Gastroesophageal sphincter (tissue), 4 donors: ENCODE measurements at regions not wholly inside any gene's neighbourhood (a gene's known extent, or its start where the extent isn't known, plus 50 kb on each side); places are given as distances from the start of the nearest gene placed in this dataset.

Experiments used
- ATAC-seq: fragments of 150-250 bp; one replicate; pipeline ENCODE4 v1.9.1; 2016; ENCODE audit warnings: mild to moderate bottlenecking, moderate library complexity
- H3K27ac ChIP-seq, 4 donors: fragments of 200-600 bp; sonication (generic) in 3 of 4; 1 replicate in 3 of 4; 2 replicates in 1 of 4; pipeline ENCODE4 v1.5.1; 2016 to 2019
- H3K27me3 ChIP-seq: fragments of 200-600 bp; sonication (generic); one replicate; pipeline ENCODE4 v1.5.1; 2019
- H3K36me3 ChIP-seq, 2 donors: fragments of 200-600 bp; sonication (generic); one replicate each; pipeline ENCODE4 v1.5.1; 2019; ENCODE audit warnings: control low read depth in 1 of 2
- H3K4me1 ChIP-seq, 3 donors: fragments of 200-600 bp; sonication (generic); 1 replicate in 2 of 3; 2 replicates in 1 of 3; pipeline ENCODE4 v1.5.1; 2016 to 2019; ENCODE audit warnings: control low read depth in 2 of 3
- H3K4me3 ChIP-seq, 2 donors: fragments of 200-600 bp; sonication (generic); one replicate each; pipeline ENCODE4 v1.5.1; 2019; ENCODE audit warnings: mild to moderate bottlenecking in 1 of 2, moderate library complexity in 1 of 2
- H3K9me3 ChIP-seq, 3 donors: fragments of 200-600 bp; sonication (generic); one replicate each; pipeline ENCODE4 v1.5.1; 2017 to 2019; ENCODE audit warnings: control low read depth in 2 of 3
- EP300 ChIP-seq: sonication (generic); formaldehyde crosslinking; IDR thresholded peaks from one replicate; pipeline ENCODE4 v1.6.1; 2017; ENCODE audit warnings: antibody characterized with exemption, mild to moderate bottlenecking
- POLR2A ChIP-seq, 2 donors: fragments of 450-650 bp; IDR thresholded peaks; one replicate each; pipeline ENCODE4 v1.6.1; 2017; ENCODE audit warnings: antibody characterized with exemption in 2 of 2, mild to moderate bottlenecking in 2 of 2, moderate library complexity in 1 of 2
- POLR2AphosphoS5 ChIP-seq: sonication (generic); formaldehyde crosslinking; IDR thresholded peaks from one replicate; pipeline ENCODE4 v1.6.1; 2017; ENCODE audit warnings: antibody characterized with exemption
- WGBS, 2 donors: methylation state at CpG; one replicate each; pipeline ENCODE4 v1.1.5; 2018; ENCODE audit warnings: low coverage in 1 of 2; 5-methylcytosine and 5-hydroxymethylcytosine counted together
- TF ChIP-seq, protein P1 (sequence below), 4 experiments: fragments of 200-600 bp in 2 of 4; fragments of 450-650 bp in 2 of 4; sonication (generic) in 1 of 4; IDR thresholded peaks; one replicate each; pipeline ENCODE4 v1.5.1; 2017 to 2019; ENCODE audit warnings: antibody characterized with exemption in 4 of 4, mild to moderate bottlenecking in 2 of 4, moderate library complexity in 2 of 4

DNA sequence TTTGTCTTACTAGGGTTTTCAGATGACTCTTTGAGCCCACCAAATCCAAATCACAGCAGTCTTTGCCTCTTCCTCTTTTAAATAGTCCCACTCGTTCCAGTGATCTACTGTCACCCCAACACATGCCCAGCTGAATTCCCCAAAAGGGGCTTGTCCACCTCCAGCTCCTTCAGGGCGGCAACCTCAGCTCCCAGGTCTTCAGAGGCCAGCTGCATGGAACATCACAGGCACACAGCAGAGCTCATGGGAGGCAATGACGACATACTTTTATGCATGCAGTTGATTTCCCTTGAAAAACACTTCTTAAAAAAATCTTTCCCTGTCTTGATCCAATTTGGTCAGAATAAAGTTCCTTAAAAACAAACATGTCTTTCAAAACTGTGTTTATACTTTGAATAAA is 244.3 kb upstream of the NR2F2 start:
- H3K36me3 ChIP-seq = no peaks in the 10 kb centered on the region
- no peak overlapping the region for H3K4me3 ChIP-seq
- peaks cover 0 to 27% (median 0%) of the 10 kb centered on the region in 3 donors for H3K4me1 ChIP-seq
- no peak overlapping the region for H3K27ac ChIP-seq
- TF ChIP-seq POLR2A (IDR thresholded peaks at IDR 0.05) = no peak
- TF ChIP-seq, protein P1, sequence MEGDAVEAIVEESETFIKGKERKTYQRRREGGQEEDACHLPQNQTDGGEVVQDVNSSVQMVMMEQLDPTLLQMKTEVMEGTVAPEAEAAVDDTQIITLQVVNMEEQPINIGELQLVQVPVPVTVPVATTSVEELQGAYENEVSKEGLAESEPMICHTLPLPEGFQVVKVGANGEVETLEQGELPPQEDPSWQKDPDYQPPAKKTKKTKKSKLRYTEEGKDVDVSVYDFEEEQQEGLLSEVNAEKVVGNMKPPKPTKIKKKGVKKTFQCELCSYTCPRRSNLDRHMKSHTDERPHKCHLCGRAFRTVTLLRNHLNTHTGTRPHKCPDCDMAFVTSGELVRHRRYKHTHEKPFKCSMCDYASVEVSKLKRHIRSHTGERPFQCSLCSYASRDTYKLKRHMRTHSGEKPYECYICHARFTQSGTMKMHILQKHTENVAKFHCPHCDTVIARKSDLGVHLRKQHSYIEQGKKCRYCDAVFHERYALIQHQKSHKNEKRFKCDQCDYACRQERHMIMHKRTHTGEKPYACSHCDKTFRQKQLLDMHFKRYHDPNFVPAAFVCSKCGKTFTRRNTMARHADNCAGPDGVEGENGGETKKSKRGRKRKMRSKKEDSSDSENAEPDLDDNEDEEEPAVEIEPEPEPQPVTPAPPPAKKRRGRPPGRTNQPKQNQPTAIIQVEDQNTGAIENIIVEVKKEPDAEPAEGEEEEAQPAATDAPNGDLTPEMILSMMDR (IDR thresholded peaks at IDR 0.05) = no peak
- TF ChIP-seq EP300 = no peak
- no peak for TF ChIP-seq POLR2AphosphoS5
- no peaks in the 10 kb centered on the region for H3K9me3 ChIP-seq
- 0 to 62% methylated on average over 1 to 3 of the region's 3 CpGs for WGBS, 2 donors
- no peak for ATAC-seq
- no peaks in the 10 kb centered on the region for H3K27me3 ChIP-seq

DNA sequence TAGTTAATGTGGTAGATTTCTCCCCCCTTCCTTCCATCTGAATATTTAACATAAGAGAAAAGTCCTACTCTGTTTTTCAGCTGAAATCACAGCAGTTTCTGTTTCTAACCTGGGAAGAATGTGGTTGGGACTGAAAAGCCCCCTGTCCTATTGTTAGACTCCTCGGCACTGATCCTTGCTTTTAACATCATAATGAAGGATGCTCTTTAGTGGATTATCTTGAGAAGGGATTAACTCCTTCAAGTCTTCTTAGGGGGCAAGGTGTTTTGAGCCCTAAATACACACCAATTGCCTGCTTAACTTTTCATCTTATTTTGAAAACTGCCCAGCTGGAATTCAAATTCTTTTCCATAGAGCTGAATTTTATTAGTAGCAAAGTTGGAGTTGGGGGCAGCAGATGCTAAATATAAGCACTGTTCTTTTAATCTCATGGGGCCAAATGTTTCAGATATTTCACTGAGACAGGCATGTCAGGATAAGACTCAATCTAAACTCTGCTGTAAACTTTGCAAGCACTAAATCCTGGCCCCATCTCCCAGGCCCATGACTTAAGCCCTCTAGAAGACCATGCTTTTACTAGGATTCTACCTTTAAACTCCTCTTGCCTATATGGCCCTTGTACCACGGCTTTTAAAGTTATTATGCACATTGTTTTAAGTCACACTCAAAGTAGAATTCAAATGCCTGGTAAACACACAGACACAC is 243.2 kb upstream of the NR2F2 start:
- 12 to 25% methylated on average over 2 of the region's 2 CpGs for WGBS, 2 donors
- TF ChIP-seq, protein P1 (IDR thresholded peaks at IDR 0.05) = no peak
- TF ChIP-seq POLR2AphosphoS5 (no peak), POLR2A (IDR thresholded peaks at IDR 0.05) (no peak), EP300 (no peak)
- Histone ChIP-seq H3K27ac (peak overlapping the region in 2 of 4 donors; percentile 4 to 13), H3K36me3 (no peaks in the 10 kb centered on the region), H3K4me3 (no peak overlapping the region), H3K4me1 (peaks cover 0 to 27% (median 0%) of the 10 kb centered on the region in 3 donors), H3K9me3 (no peaks in the 10 kb centered on the region), H3K27me3 (no peaks in the 10 kb centered on the region)
- no peak for ATAC-seq

GRCh38 chr15:96088650-96089049 is 241.8 kb upstream of the NR2F2 start:
- Histone ChIP-seq H3K9me3 (no peaks in the 10 kb centered on the region), H3K27ac (peak overlapping the region; percentile 21 to 65 (median 52)), H3K4me1 (peaks cover 0 to 27% (median 0%) of the 10 kb centered on the region in 3 donors), H3K36me3 (no peaks in the 10 kb centered on the region), H3K27me3 (no peaks in the 10 kb centered on the region), H3K4me3 (peak overlapping the region in 1 of 2 donors; percentile 2)
- TF ChIP-seq POLR2AphosphoS5 (no peak), EP300 (no peak), POLR2A (IDR thresholded peaks at IDR 0.05) (no peak)
- TF ChIP-seq, protein P1 (IDR thresholded peaks at IDR 0.05) = no peak
- 25 to 27% methylated on average over 1 of the region's 1 CpG for WGBS, 2 donors
- no peak for ATAC-seq

DNA sequence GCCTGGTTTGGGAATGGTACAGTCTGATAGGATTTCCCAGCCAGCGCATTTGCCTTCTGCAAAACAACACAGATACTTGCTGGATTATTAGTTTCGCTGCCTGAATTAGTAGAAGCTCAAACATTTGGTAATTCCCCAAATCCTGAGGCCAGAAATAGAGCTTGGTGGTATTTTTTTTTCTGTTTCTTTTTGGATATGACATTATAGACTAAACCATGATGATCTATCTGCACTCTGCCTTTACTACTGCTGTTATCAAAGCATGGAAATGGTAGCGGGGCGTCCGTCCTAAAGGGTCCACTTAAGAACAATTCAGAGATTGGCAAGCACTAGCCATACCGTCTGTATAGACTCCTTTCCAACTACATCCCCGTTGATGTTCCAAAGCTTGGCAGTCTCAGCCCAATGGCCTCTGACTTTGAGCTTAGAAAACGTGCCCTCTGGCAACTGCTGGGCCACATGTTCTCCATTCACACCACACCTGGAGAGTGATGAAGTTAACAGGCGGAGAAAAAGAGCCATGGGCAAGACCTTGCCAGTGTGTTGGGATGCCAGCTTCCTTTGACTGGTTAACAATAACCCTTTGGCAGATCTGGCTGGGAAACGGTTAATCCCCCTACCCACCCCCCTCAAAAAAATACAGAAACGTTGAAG is 241.0 kb upstream of the NR2F2 start:
- ATAC-seq = no peak
- no peaks in the 10 kb centered on the region for H3K36me3 ChIP-seq
- peak overlapping the region in 1 of 4 donors; percentile 65 for H3K27ac ChIP-seq
- peaks cover 0 to 27% (median 0%) of the 10 kb centered on the region in 3 donors for H3K4me1 ChIP-seq
- no peak overlapping the region for H3K4me3 ChIP-seq
- TF ChIP-seq POLR2A (IDR thresholded peaks at IDR 0.05) = no peak
- no peak for TF ChIP-seq POLR2AphosphoS5
- TF ChIP-seq EP300 = no peak
- TF ChIP-seq, protein P1 (IDR thresholded peaks at IDR 0.05) = no peak
- 44 to 76% methylated on average over 2 to 10 of the region's 11 CpGs for WGBS, 2 donors
- no peaks in the 10 kb centered on the region for H3K27me3 ChIP-seq
- H3K9me3 ChIP-seq = no peaks in the 10 kb centered on the region

- Histone ChIP-seq H3K4me1 (peaks cover 0 to 24% (median 0%) of the 10 kb centered on the region in 3 donors), H3K4me3 (no peak overlapping the region), H3K27me3 (no peaks in the 10 kb centered on the region), H3K36me3 (no peaks in the 10 kb centered on the region), H3K9me3 (no peaks in the 10 kb centered on the region), H3K27ac (no peak overlapping the region)
- no peak for ATAC-seq
- WGBS, 2 donors = 13 to 46% methylated on average over 1 of the region's 1 CpG
- TF ChIP-seq POLR2AphosphoS5 (no peak), EP300 (no peak), POLR2A (IDR thresholded peaks at IDR 0.05) (no peak)
- TF ChIP-seq, protein P1 (IDR thresholded peaks at IDR 0.05) = no peak
These were observed 238.3 kb upstream of the NR2F2 start for GRCh38 chr15:96092186-96092585.
